Activated CD4-positive, alpha-beta T cell treated with anti-CD3 and anti-CD28 coated beads for 48 hours (primary cell): ENCODE measurements at regions not wholly inside any gene's neighbourhood (a gene's known extent, or its start where the extent isn't known, plus 50 kb on each side); places are given as distances from the start of the nearest gene placed in this dataset.
A peak's percentile ranks its signal among the peaks of the same experiment; 100 is the strongest.

Experiments used
- DNase-seq: peaks from one replicate; pipeline ENCODE4 v3.0.0-alpha.2; 2020

- no peak for DNase-seq
These were observed 92.6 kb upstream of the STT3B start for GRCh38 chr3:31439890-31440750.

- DNase-seq = no peak
These were observed 91.8 kb upstream of the STT3B start for GRCh38 chr3:31440878-31441277.

- DNase-seq = no peak
These were observed 90.0 kb upstream of the STT3B start for GRCh38 chr3:31442755-31443154.

GRCh38 chr3:31444220-31445142, 88.2 kb upstream of the STT3B start:
- DNase-seq = no peak

- no peak for DNase-seq
These were observed 87.0 kb upstream of the STT3B start for GRCh38 chr3:31445701-31446100.

- peak; percentile 50 for DNase-seq
These were observed 84.5 kb upstream of the STT3B start for GRCh38 chr3:31448035-31448881.

GRCh38 chr3:31448882-31449243, 83.9 kb upstream of the STT3B start:
- no peak for DNase-seq

GRCh38 chr3:31449318-31449717, 83.4 kb upstream of the STT3B start:
- no peak for DNase-seq

GRCh38 chr3:31450345-31450744, 82.4 kb upstream of the STT3B start:
- DNase-seq = no peak

- no peak for DNase-seq
These were observed 80.1 kb upstream of the STT3B start for GRCh38 chr3:31452495-31453106.

- DNase-seq = no peak
These were observed 79.3 kb upstream of the STT3B start for GRCh38 chr3:31453430-31453829.

GRCh38 chr3:31455524-31455923, 77.2 kb upstream of the STT3B start:
- no peak for DNase-seq

GRCh38 chr3:31456373-31456772, 76.4 kb upstream of the STT3B start:
- no peak for DNase-seq

- DNase-seq = no peak
These were observed 71.3 kb upstream of the STT3B start for GRCh38 chr3:31461426-31461825.

GRCh38 chr3:31462050-31462569, 70.6 kb upstream of the STT3B start:
- DNase-seq = peak; percentile 27

GRCh38 chr3:31465999-31466398, 66.7 kb upstream of the STT3B start:
- DNase-seq = no peak

- DNase-seq = no peak
These were observed 65.9 kb upstream of the STT3B start for GRCh38 chr3:31466866-31467265.

- DNase-seq = no peak
These were observed 64.3 kb upstream of the STT3B start for GRCh38 chr3:31468433-31468832.

GRCh38 chr3:31469385-31469784, 63.3 kb upstream of the STT3B start:
- no peak for DNase-seq

- peak; percentile 63 for DNase-seq
These were observed 60.0 kb upstream of the STT3B start for GRCh38 chr3:31472479-31473390.

- no peak for DNase-seq
These were observed 56.5 kb upstream of the STT3B start for GRCh38 chr3:31476209-31476608.
